ENCODE measurements at regions not wholly inside any gene's neighbourhood (a gene's known extent, or its start where the extent isn't known, plus 50 kb on each side); places are given as distances from the start of the nearest gene placed in this dataset.
"Not testable (repeated sequence)": the region's sequence is repeated elsewhere in the genome, so short reads cannot be mapped to it uniquely, and the experiment has no call there.

- DNase-seq (ENCODE audit: low read depth in 2 of 2) = no peak
These were observed 54.0 kb upstream of the ANKRD28 start for GRCh38 chr3:15851735-15852134.

- peak; percentile 27 to 40 for DNase-seq (ENCODE audit: low read depth in 2 of 2)
These were observed 61.0 kb upstream of the ANKRD28 start for GRCh38 chr3:15858547-15859506.

- DNase-seq (ENCODE audit: low read depth in 2 of 2) = peak; percentile 68 to 79
These were observed 61.8 kb upstream of the ANKRD28 start for GRCh38 chr3:15859507-15860013.

GRCh38 chr3:15860014-15860934, 62.5 kb upstream of the ANKRD28 start:
- peak in 1 of 2 donors; percentile 5 for DNase-seq (ENCODE audit: low read depth in 2 of 2)

GRCh38 chr3:15861163-15861562, 63.4 kb upstream of the ANKRD28 start:
- no peak for DNase-seq (ENCODE audit: low read depth in 2 of 2)

- DNase-seq (ENCODE audit: low read depth in 2 of 2) = no peak
These were observed 75.0 kb upstream of the ANKRD28 start for GRCh38 chr3:15872807-15873206.

- DNase-seq (ENCODE audit: low read depth in 2 of 2) = no peak
These were observed 75.6 kb upstream of the ANKRD28 start for GRCh38 chr3:15873415-15873814.

GRCh38 chr3:15875016-15875689, 77.4 kb upstream of the ANKRD28 start:
- DNase-seq (ENCODE audit: low read depth in 2 of 2) = no peak

- DNase-seq (ENCODE audit: low read depth in 2 of 2) = no peak
These were observed 78.9 kb upstream of the ANKRD28 start for GRCh38 chr3:15876669-15877068.

- DNase-seq (ENCODE audit: low read depth in 2 of 2) = no peak
These were observed 80.0 kb upstream of the ANKRD28 start for GRCh38 chr3:15877813-15878212.

GRCh38 chr3:15879787-15880186, 82.0 kb upstream of the ANKRD28 start:
- not testable (repeated sequence) for DNase-seq (ENCODE audit: low read depth in 2 of 2)

- DNase-seq (ENCODE audit: low read depth in 2 of 2) = no peak
These were observed 84.8 kb upstream of the ANKRD28 start for GRCh38 chr3:15882577-15882976.

GRCh38 chr3:15884132-15884531, 86.4 kb upstream of the ANKRD28 start:
- no peak for DNase-seq (ENCODE audit: low read depth in 2 of 2)

- DNase-seq (ENCODE audit: low read depth in 2 of 2) = no peak
These were observed 88.7 kb upstream of the ANKRD28 start for GRCh38 chr3:15886521-15886920.

GRCh38 chr3:15887261-15887660, 89.5 kb upstream of the ANKRD28 start:
- DNase-seq (ENCODE audit: low read depth in 2 of 2) = no peak

GRCh38 chr3:15889936-15890335, 92.2 kb upstream of the ANKRD28 start:
- no peak for DNase-seq (ENCODE audit: low read depth in 2 of 2)

GRCh38 chr3:15892311-15893227, 94.8 kb upstream of the ANKRD28 start:
- no peak for DNase-seq (ENCODE audit: low read depth in 2 of 2)

GRCh38 chr3:15894382-15894781, 96.6 kb upstream of the ANKRD28 start:
- DNase-seq (ENCODE audit: low read depth in 2 of 2) = no peak

- no peak for DNase-seq (ENCODE audit: low read depth in 2 of 2)
These were observed 98.7 kb upstream of the ANKRD28 start for GRCh38 chr3:15896500-15896899.

- no peak for DNase-seq (ENCODE audit: low read depth in 2 of 2)
These were observed 101.6 kb upstream of the ANKRD28 start for GRCh38 chr3:15899388-15899787.

- no peak for DNase-seq (ENCODE audit: low read depth in 2 of 2)
These were observed 105.4 kb upstream of the ANKRD28 start for GRCh38 chr3:15903164-15903563.
